Loucy (cell line): ENCODE measurements at regions not wholly inside any gene's neighbourhood (a gene's known extent, or its start where the extent isn't known, plus 50 kb on each side); places are given as distances from the start of the nearest gene placed in this dataset.

ENCODE experiments used
- H2AFZ ChIP-seq: fragments of 200-600 bp; sonication (generic); 2 replicates; pipeline ENCODE4 v1.6.0; 2016; ENCODE audit warnings: antibody characterized with exemption, mild to moderate bottlenecking, low read length, moderate library complexity
- H3F3A ChIP-seq: fragments of 200-600 bp; 2 replicates; pipeline ENCODE4 v1.6.0; 2016; ENCODE audit warnings: antibody characterized with exemption, low read depth, mild to moderate bottlenecking
- H3K27me3 ChIP-seq: fragments of 200-600 bp; sonication (generic); 2 replicates; pipeline ENCODE4 v1.6.1; 2014; ENCODE audit warnings: low read length, mild to moderate bottlenecking; ENCODE audit not compliant: insufficient read depth, poor library complexity, severe bottlenecking
- H3K36me3 ChIP-seq: fragments of 200-600 bp; sonication (generic); 2 replicates; pipeline ENCODE4 v1.6.1; 2016; ENCODE audit warnings: low read length; ENCODE audit not compliant: insufficient read depth
- H3K4me1 ChIP-seq: fragments of 200-600 bp; sonication (generic); 2 replicates; pipeline ENCODE4 v1.5.1; 2014; ENCODE audit warnings: low read length, mild to moderate bottlenecking; ENCODE audit not compliant: insufficient read depth, poor library complexity, severe bottlenecking
- H3K4me2 ChIP-seq: fragments of 200-600 bp; sonication (generic); 2 replicates; pipeline ENCODE4 v1.6.0; 2014; ENCODE audit warnings: antibody characterized with exemption, low read length, low read depth, mild to moderate bottlenecking; ENCODE audit not compliant: poor library complexity, severe bottlenecking
- H3K4me3 ChIP-seq: fragments of 200-600 bp; sonication (generic); 2 replicates; pipeline ENCODE4 v1.5.1; 2014; ENCODE audit warnings: low read length, mild to moderate bottlenecking, mixed read lengths; ENCODE audit not compliant: poor library complexity, severe bottlenecking
- H3K79me2 ChIP-seq: fragments of 200-600 bp; sonication (generic); 2 replicates; pipeline ENCODE4 v1.6.1; 2014; ENCODE audit warnings: low read length; ENCODE audit not compliant: insufficient read depth
- H3K9ac ChIP-seq: fragments of 200-600 bp; sonication (generic); 2 replicates; pipeline ENCODE4 v1.6.0; 2014; ENCODE audit warnings: mild to moderate bottlenecking, low read depth, low read length, moderate library complexity; ENCODE audit not compliant: poor library complexity, severe bottlenecking
- H3K9me2 ChIP-seq: fragments of 200-600 bp; sonication (generic); replicated peaks from 2 replicates; pipeline ENCODE4 v1.6.1; 2016; ENCODE audit warnings: low read depth, low read length, mixed read lengths
- H3K9me3 ChIP-seq: fragments of 200-600 bp; sonication (generic); 2 replicates; pipeline ENCODE4 v1.6.1; 2014; ENCODE audit warnings: mild to moderate bottlenecking, antibody characterized with exemption, low read length, low read depth; ENCODE audit not compliant: insufficient read depth
- H4K20me1 ChIP-seq: fragments of 200-600 bp; sonication (generic); 2 replicates; pipeline ENCODE4 v1.6.0; 2014; ENCODE audit warnings: antibody characterized with exemption, low read length, mild to moderate bottlenecking; ENCODE audit not compliant: insufficient read depth, poor library complexity, severe bottlenecking
- CTCF ChIP-seq: fragments of 200-600 bp; sonication (generic); conservative IDR thresholded peaks from 2 replicates; pipeline ENCODE4 v1.5.1; 2014; ENCODE audit warnings: mild to moderate bottlenecking, antibody characterized with exemption, low read length
- EZH2phosphoT487 ChIP-seq: fragments of 200-600 bp; IDR thresholded peaks from 2 replicates; pipeline ENCODE4 v1.6.1; 2018; ENCODE audit warnings: antibody characterized with exemption, mild to moderate bottlenecking, moderate library complexity, borderline replicate concordance

- no peak for TF ChIP-seq CTCF
- TF ChIP-seq EZH2phosphoT487 = no peak
- no peak overlapping the region for H2AFZ ChIP-seq
- no peaks in the 10 kb centered on the region for H3K9me2 ChIP-seq
- H3K27me3 ChIP-seq = no peaks in the 10 kb centered on the region
- no peak overlapping the region for H3K9ac ChIP-seq
- H3K4me1 ChIP-seq = no peaks in the 10 kb centered on the region
- no peaks in the 10 kb centered on the region for H3K9me3 ChIP-seq
- H3K4me2 ChIP-seq = no peak overlapping the region
- no peak overlapping the region for H3K4me3 ChIP-seq
- H3K79me2 ChIP-seq = no peaks in the 10 kb centered on the region
- H4K20me1 ChIP-seq = no peaks in the 10 kb centered on the region
- H3F3A ChIP-seq = no peaks in the 10 kb centered on the region
- H3K36me3 ChIP-seq = no peaks in the 10 kb centered on the region
Observed at GRCh38 chr2:101528501-101528900, 53.6 kb upstream of the RFX8 start.

GRCh38 chr2:101524806-101525430 is 50.0 kb upstream of the RFX8 start:
- Histone ChIP-seq H2AFZ (no peak overlapping the region), H3K9ac (no peak overlapping the region), H3K27me3 (no peaks in the 10 kb centered on the region), H3K9me2 (no peaks in the 10 kb centered on the region), H3K9me3 (no peaks in the 10 kb centered on the region), H3K4me1 (peaks cover 6% of the 10 kb centered on the region), H3K79me2 (no peaks in the 10 kb centered on the region), H3F3A (no peaks in the 10 kb centered on the region), H3K36me3 (no peaks in the 10 kb centered on the region), H4K20me1 (no peaks in the 10 kb centered on the region), H3K4me3 (no peak overlapping the region), H3K4me2 (no peak overlapping the region)
- TF ChIP-seq CTCF = no peak
- TF ChIP-seq EZH2phosphoT487 = no peak
